HG03108 (cell line): ENCODE measurements at regions not wholly inside any gene's neighbourhood (a gene's known extent, or its start where the extent isn't known, plus 50 kb on each side); places are given as distances from the start of the nearest gene placed in this dataset.

Experiments used
- ATAC-seq: cut with Tn5 transposase; IDR thresholded peaks from one replicate; pipeline ENCODE4 v1.9.1; 2021; ENCODE audit warnings: moderate library complexity; ENCODE audit not compliant: unreplicated experiment

- no peak for ATAC-seq
Measured at GRCh38 chr5:166992874-166993722, 1298.3 kb upstream of the WWC1 start.

GRCh38 chr5:166994226-166994625, 1297.2 kb upstream of the WWC1 start:
- no peak for ATAC-seq

GRCh38 chr5:167001246-167001645, 1290.2 kb upstream of the WWC1 start:
- ATAC-seq: no peak

GRCh38 chr5:167008705-167009104, 1282.7 kb upstream of the WWC1 start:
- no peak for ATAC-seq

- ATAC-seq: no peak
Measured at GRCh38 chr5:167011196-167011595, 1280.2 kb upstream of the WWC1 start.

- no peak for ATAC-seq
Measured at GRCh38 chr5:167012123-167013034, 1279.1 kb upstream of the WWC1 start.

- no peak for ATAC-seq
Measured at GRCh38 chr5:167014401-167015056, 1276.9 kb upstream of the WWC1 start.

GRCh38 chr5:167020418-167020817, 1271.0 kb upstream of the WWC1 start:
- ATAC-seq: no peak

GRCh38 chr5:167029488-167029887, 1262.0 kb upstream of the WWC1 start:
- ATAC-seq: no peak

GRCh38 chr5:167030500-167031120, 1260.8 kb upstream of the WWC1 start:
- ATAC-seq: no peak

- ATAC-seq: no peak
Measured at GRCh38 chr5:167036585-167036984, 1254.9 kb upstream of the WWC1 start.

- ATAC-seq: no peak
Measured at GRCh38 chr5:167049043-167049663, 1242.3 kb upstream of the WWC1 start.

GRCh38 chr5:167049771-167050567, 1241.5 kb upstream of the WWC1 start:
- ATAC-seq: no peak

GRCh38 chr5:167050568-167051401, 1240.7 kb upstream of the WWC1 start:
- no peak for ATAC-seq

- no peak for ATAC-seq
Measured at GRCh38 chr5:167051402-167051768, 1240.1 kb upstream of the WWC1 start.

- no peak for ATAC-seq
Measured at GRCh38 chr5:167052791-167053190, 1238.7 kb upstream of the WWC1 start.

- ATAC-seq: no peak
Measured at GRCh38 chr5:167057665-167058064, 1233.8 kb upstream of the WWC1 start.

- ATAC-seq: no peak
Measured at GRCh38 chr5:167061695-167062094, 1229.8 kb upstream of the WWC1 start.

GRCh38 chr5:167063116-167063515, 1228.3 kb upstream of the WWC1 start:
- ATAC-seq: no peak
